ENCODE measurements at regions not wholly inside any gene's neighbourhood (a gene's known extent, or its start where the extent isn't known, plus 50 kb on each side); places are given as distances from the start of the nearest gene placed in this dataset.

GRCh38 chr22:48691431-48691851 is 1136.2 kb downstream of the BRD1 start:
- TF ChIP-seq POLR2A (IDR thresholded peaks at IDR 0.05) (no peak), CTCF (IDR thresholded peaks at IDR 0.05) (no peak)

All from heart left ventricle (tissue), 13 donors.